ENCODE measurements at regions not wholly inside any gene's neighbourhood (a gene's known extent, or its start where the extent isn't known, plus 50 kb on each side); places are given as distances from the start of the nearest gene placed in this dataset.

- Mint-ChIP-seq H3K9me3 (ENCODE audit: unreplicated experiment) (peaks cover 1% of the 10 kb centered on the region), H3K27me3 (ENCODE audit: unreplicated experiment) (no peaks in the 10 kb centered on the region), H3K4me3 (ENCODE audit: unreplicated experiment) (no peak overlapping the region), H3K36me3 (ENCODE audit: unreplicated experiment) (no peaks in the 10 kb centered on the region), H3K27ac (ENCODE audit: unreplicated experiment) (no peak overlapping the region), H3K4me1 (ENCODE audit: low read depth, unreplicated experiment) (no peaks in the 10 kb centered on the region)
- DNase-seq = no peak
- no peak for TF ChIP-seq CTCF (IDR thresholded peaks at IDR 0.05; ENCODE audit: partially characterized antibody, unreplicated experiment)
Observed at GRCh38 chr20:39152742-39153141, 190.6 kb downstream of the DHX35 start.

DNA sequence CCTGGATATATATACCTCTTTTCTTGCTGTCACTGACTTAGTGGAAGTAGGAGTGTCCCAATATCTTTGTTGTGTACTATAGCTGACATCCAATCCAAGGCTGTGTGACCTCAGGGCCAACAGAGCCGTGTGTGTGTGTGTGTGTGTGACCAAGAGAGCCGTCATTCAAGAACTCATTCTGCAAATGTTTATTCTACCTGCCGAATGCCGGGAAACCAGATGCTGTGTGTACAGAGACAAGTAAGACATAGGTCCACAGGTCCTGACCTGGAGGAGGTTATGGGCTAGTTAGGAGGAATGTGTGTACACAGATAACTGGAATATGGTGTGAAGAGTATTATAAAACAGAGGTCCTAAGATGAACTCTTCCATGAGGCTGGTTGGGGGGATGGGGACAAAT, 190.0 kb downstream of the DHX35 start:
- Mint-ChIP-seq H3K27me3 (ENCODE audit: unreplicated experiment) (no peaks in the 10 kb centered on the region), H3K36me3 (ENCODE audit: unreplicated experiment) (no peaks in the 10 kb centered on the region), H3K9me3 (ENCODE audit: unreplicated experiment) (peaks cover 1% of the 10 kb centered on the region), H3K4me3 (ENCODE audit: unreplicated experiment) (no peak overlapping the region), H3K27ac (ENCODE audit: unreplicated experiment) (no peak overlapping the region), H3K4me1 (ENCODE audit: low read depth, unreplicated experiment) (no peaks in the 10 kb centered on the region)
- no peak for DNase-seq
- no peak for TF ChIP-seq CTCF (IDR thresholded peaks at IDR 0.05; ENCODE audit: partially characterized antibody, unreplicated experiment)

- H3K36me3 Mint-ChIP-seq (ENCODE audit: unreplicated experiment) = no peaks in the 10 kb centered on the region
- H3K27me3 Mint-ChIP-seq (ENCODE audit: unreplicated experiment) = no peaks in the 10 kb centered on the region
- peaks cover 1% of the 10 kb centered on the region for H3K9me3 Mint-ChIP-seq (ENCODE audit: unreplicated experiment)
- H3K4me3 Mint-ChIP-seq (ENCODE audit: unreplicated experiment) = no peak overlapping the region
- no peak overlapping the region for H3K27ac Mint-ChIP-seq (ENCODE audit: unreplicated experiment)
- no peaks in the 10 kb centered on the region for H3K4me1 Mint-ChIP-seq (ENCODE audit: low read depth, unreplicated experiment)
- no peak for TF ChIP-seq CTCF (IDR thresholded peaks at IDR 0.05; ENCODE audit: partially characterized antibody, unreplicated experiment)
- DNase-seq = no peak
Observed at GRCh38 chr20:39150501-39150900, 188.4 kb downstream of the DHX35 start.

DNA sequence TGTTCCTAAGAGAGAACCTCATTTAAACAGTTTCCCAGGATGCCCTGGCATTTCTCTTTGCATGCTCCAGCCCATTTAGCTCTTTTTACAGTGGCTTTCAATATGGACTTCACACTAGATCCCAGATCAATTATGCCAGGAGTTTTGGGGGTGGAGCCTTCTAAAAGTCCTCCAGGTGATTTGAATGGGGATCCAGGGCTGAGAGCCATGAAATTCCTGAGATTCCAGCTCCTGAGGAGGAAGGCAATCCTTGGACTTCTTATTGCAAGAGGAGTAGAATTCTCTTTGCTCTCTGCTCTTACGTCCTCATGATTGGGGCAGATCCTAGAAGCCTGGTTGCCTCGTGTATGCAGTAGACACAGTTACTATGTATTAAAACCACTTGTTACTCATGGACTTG, 184.2 kb downstream of the DHX35 start:
- no peak for DNase-seq
- Mint-ChIP-seq H3K4me1 (ENCODE audit: low read depth, unreplicated experiment) (no peaks in the 10 kb centered on the region), H3K27ac (ENCODE audit: unreplicated experiment) (no peak overlapping the region), H3K36me3 (ENCODE audit: unreplicated experiment) (no peaks in the 10 kb centered on the region), H3K27me3 (ENCODE audit: unreplicated experiment) (peaks cover 2% of the 10 kb centered on the region), H3K9me3 (ENCODE audit: unreplicated experiment) (peaks cover 1% of the 10 kb centered on the region), H3K4me3 (ENCODE audit: unreplicated experiment) (no peak overlapping the region)
- TF ChIP-seq CTCF (IDR thresholded peaks at IDR 0.05; ENCODE audit: partially characterized antibody, unreplicated experiment) = no peak

DNA sequence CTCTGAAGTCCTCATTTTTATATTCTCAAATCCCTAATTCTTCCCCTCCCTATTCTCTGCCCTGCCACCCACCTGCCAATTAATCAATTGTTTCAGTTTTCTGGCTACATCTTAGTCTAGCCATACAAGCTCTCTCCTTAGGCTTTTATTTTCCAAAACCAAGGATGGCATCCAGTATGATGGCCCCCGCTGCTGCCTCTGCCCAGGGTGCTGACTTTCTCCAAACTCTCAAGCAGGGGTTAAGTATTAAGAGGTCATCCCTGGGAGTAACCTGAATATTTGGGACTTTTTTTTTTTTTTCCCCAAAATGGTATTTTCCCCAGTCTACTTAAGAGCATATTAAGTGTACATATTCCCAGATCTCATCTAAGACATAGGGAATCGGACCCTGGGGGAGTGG, 183.8 kb downstream of the DHX35 start:
- H3K36me3 Mint-ChIP-seq (ENCODE audit: unreplicated experiment) = no peaks in the 10 kb centered on the region
- no peak overlapping the region for H3K27ac Mint-ChIP-seq (ENCODE audit: unreplicated experiment)
- no peaks in the 10 kb centered on the region for H3K9me3 Mint-ChIP-seq (ENCODE audit: unreplicated experiment)
- H3K4me1 Mint-ChIP-seq (ENCODE audit: low read depth, unreplicated experiment) = no peaks in the 10 kb centered on the region
- no peak for DNase-seq
- H3K4me3 Mint-ChIP-seq (ENCODE audit: unreplicated experiment) = no peak overlapping the region
- TF ChIP-seq CTCF (IDR thresholded peaks at IDR 0.05; ENCODE audit: partially characterized antibody, unreplicated experiment) = no peak
- peaks cover 2% of the 10 kb centered on the region for H3K27me3 Mint-ChIP-seq (ENCODE audit: unreplicated experiment)

Data from glutamatergic neuron (in vitro differentiated cells).